A673 (cell line): ENCODE measurements at regions not wholly inside any gene's neighbourhood (a gene's known extent, or its start where the extent isn't known, plus 50 kb on each side); places are given as distances from the start of the nearest gene placed in this dataset.

Experiments used
- BruUV-seq: library from RNA; stranded (reverse); fragments of 400-500 nt; replicated peaks from 2 replicates; lab custom pipeline; 2021; lab: Mats Ljungman, UMichigan
- CTCF ChIA-PET: fragments of 300-600 bp; sonication (Branson Sonifier 250); formaldehyde crosslinking; loops from one replicate; lab custom pipeline; 2022; ENCODE audit warnings: antibody characterized with exemption; lab: Charles Lee
- POLR2A ChIA-PET: fragments of 300-600 bp; sonication (Branson Sonifier 250); formaldehyde crosslinking; loops from one replicate; lab custom pipeline; 2022; ENCODE audit warnings: antibody characterized with exemption; ENCODE audit not compliant: low non-redundant PET; lab: Charles Lee
- DNase-seq: peaks from one replicate; pipeline ENCODE4 v3.0.0-alpha.2; 2015; ENCODE audit warnings: low spot score
- H3K27ac ChIP-seq: fragments of 200-600 bp; sonication (generic); 2 replicates; pipeline ENCODE4 v1.5.1; 2016; ENCODE audit warnings: mixed run types, low read depth, mild to moderate bottlenecking, mixed read lengths, antibody characterized with exemption, low read length; ENCODE audit not compliant: poor library complexity, severe bottlenecking
- H3K27me3 ChIP-seq: fragments of 200-600 bp; sonication (generic); replicated peaks from 2 replicates; pipeline ENCODE4 v1.6.1; 2017; ENCODE audit warnings: mixed run types, low read depth, mild to moderate bottlenecking, mixed read lengths, antibody characterized with exemption, low read length; ENCODE audit not compliant: insufficient read depth, poor library complexity
- H3K36me3 ChIP-seq: fragments of 200-600 bp; sonication (generic); 2 replicates; pipeline ENCODE4 v1.6.1; 2016; ENCODE audit warnings: mixed run types, mild to moderate bottlenecking, mixed read lengths, antibody characterized with exemption, low read length; ENCODE audit not compliant: insufficient read depth, poor library complexity, severe bottlenecking
- H3K4me1 ChIP-seq: fragments of 200-600 bp; sonication (generic); 2 replicates; pipeline ENCODE4 v1.6.1; 2017; ENCODE audit warnings: mixed run types, mild to moderate bottlenecking, mixed read lengths, antibody characterized with exemption, low read length; ENCODE audit not compliant: insufficient read depth, poor library complexity, severe bottlenecking
- H3K4me3 ChIP-seq: fragments of 200-600 bp; sonication (generic); 2 replicates; pipeline ENCODE4 v1.5.1; 2016; ENCODE audit warnings: low read depth, mixed run types, mild to moderate bottlenecking, mixed read lengths, low read length; ENCODE audit not compliant: poor library complexity, severe bottlenecking
- H3K9me3 ChIP-seq: fragments of 200-600 bp; sonication (generic); 2 replicates; pipeline ENCODE4 v1.6.1; 2016; ENCODE audit warnings: mixed run types, low read depth, mild to moderate bottlenecking, mixed read lengths, antibody characterized with exemption, low read length; ENCODE audit not compliant: poor library complexity, severe bottlenecking
- EZH2 ChIP-seq: fragments of 200-600 bp; sonication (generic); IDR thresholded peaks from 2 replicates; pipeline ENCODE4 v1.6.1; 2017; ENCODE audit warnings: borderline replicate concordance, low read depth, mild to moderate bottlenecking, mixed read lengths, antibody characterized with exemption, low read length; ENCODE audit not compliant: poor library complexity, severe bottlenecking
- intact Hi-C: fragments of 100-400 bp; cut with micrococcal nuclease; formaldehyde crosslinking; loops from one replicate; pipeline ENCODE4 v1.10.0; 2022; ENCODE audit not compliant: unreplicated experiment
- TF ChIP-seq, protein P1 (sequence below): fragments of 300-800, 200-600 bp; sonication (generic); conservative IDR thresholded peaks from 2 replicates; pipeline ENCODE4 v1.5.1; 2017; ENCODE audit warnings: low read depth, mild to moderate bottlenecking, antibody characterized with exemption, low read length, moderate library complexity, mixed read lengths

DNA sequence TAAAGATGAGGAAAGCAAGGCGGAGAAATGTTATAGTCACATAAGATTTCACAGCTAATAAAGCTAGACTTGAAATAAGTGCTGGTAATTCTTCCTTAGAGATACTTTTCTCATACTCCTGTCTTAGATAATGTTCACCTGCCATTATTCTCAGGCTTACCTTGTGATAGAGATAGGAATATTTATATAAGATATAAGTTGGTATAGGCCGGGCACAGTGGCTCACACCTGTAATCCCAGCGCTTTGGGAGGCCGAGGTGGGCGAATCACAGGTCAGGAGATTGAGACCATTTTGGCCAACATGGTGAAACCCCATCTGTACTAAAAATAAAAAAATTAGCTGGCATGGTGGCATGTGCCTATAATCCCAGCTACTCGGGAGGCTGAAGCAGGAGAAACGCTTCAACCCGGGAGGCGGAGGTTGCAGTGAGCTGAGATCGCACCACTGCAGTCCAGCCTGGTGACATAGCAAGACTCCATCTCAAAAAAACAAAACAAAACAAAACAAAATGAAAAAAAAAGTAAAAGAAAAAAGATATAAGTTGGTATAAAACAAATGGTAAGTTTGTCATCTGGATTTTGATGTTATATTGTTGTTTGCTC lies 1918.4 kb downstream of the MAT2B start:
- no peak overlapping the region for H3K4me3 ChIP-seq
- intact Hi-C loops, result no loop called here
- POLR2A ChIA-PET, result no interaction called here
- no TSS peak for BruUV-seq
- DNase-seq, result no peak
- H3K4me1 ChIP-seq, result no peaks in the 10 kb centered on the region
- H3K27me3 ChIP-seq, result peaks cover 14% of the 10 kb centered on the region
- H3K27ac ChIP-seq, result no peak overlapping the region
- H3K36me3 ChIP-seq, result no peaks in the 10 kb centered on the region
- TF ChIP-seq EZH2, result no peak
- TF ChIP-seq, protein P1, sequence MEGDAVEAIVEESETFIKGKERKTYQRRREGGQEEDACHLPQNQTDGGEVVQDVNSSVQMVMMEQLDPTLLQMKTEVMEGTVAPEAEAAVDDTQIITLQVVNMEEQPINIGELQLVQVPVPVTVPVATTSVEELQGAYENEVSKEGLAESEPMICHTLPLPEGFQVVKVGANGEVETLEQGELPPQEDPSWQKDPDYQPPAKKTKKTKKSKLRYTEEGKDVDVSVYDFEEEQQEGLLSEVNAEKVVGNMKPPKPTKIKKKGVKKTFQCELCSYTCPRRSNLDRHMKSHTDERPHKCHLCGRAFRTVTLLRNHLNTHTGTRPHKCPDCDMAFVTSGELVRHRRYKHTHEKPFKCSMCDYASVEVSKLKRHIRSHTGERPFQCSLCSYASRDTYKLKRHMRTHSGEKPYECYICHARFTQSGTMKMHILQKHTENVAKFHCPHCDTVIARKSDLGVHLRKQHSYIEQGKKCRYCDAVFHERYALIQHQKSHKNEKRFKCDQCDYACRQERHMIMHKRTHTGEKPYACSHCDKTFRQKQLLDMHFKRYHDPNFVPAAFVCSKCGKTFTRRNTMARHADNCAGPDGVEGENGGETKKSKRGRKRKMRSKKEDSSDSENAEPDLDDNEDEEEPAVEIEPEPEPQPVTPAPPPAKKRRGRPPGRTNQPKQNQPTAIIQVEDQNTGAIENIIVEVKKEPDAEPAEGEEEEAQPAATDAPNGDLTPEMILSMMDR, result no peak
- CTCF ChIA-PET, result no interaction called here
- H3K9me3 ChIP-seq, result no peaks in the 10 kb centered on the region

DNA sequence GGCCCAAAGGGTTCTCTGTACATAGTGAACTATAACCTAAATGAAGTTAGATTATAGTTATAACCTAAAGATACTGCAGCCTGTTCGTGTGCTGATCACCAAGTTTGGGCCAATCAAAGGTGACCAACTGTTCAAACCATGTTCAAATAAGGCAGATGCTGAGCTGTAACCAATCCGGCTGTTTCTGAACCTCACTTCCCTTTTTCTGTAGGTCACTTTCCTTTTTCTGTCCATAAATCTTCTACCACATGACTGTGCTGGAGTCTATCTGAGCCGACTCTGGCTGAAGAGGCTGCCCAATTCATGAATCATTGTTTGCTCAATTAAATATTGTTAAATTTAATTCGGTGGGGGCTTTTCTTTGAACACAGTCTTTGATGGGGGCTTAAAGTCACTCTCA lies 1920.2 kb downstream of the MAT2B start:
- H3K36me3 ChIP-seq, result no peaks in the 10 kb centered on the region
- no TSS peak for BruUV-seq
- DNase-seq, result no peak
- no peak for TF ChIP-seq EZH2
- TF ChIP-seq, protein P1, result no peak
- H3K27me3 ChIP-seq, result peaks cover 17% of the 10 kb centered on the region
- POLR2A ChIA-PET, result no interaction called here
- no peak overlapping the region for H3K27ac ChIP-seq
- intact Hi-C loops, result no loop called here
- H3K4me3 ChIP-seq, result no peak overlapping the region
- H3K4me1 ChIP-seq, result no peaks in the 10 kb centered on the region
- CTCF ChIA-PET, result no interaction called here
- no peaks in the 10 kb centered on the region for H3K9me3 ChIP-seq

DNA sequence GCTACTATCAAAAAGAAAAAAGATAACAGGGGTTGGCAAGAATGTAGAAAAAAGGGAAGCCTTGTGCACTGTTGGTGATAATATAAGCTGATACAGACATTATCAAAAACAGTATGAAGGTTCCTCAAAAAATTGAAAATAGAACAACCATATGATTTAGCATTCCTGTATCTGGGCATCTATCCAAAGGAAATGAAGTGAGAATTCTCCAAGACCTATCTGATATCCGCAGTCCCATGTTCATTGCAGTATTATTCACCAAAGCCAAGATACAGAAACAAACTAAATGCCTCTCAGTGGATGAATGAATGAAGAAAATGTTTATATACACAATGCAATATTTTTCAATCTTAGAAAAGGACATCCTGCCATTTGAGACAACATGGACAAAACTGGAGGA lies 1943.3 kb downstream of the MAT2B start:
- TF ChIP-seq, protein P1, result no peak
- TF ChIP-seq EZH2, result no peak
- no peak for DNase-seq
- CTCF ChIA-PET, result no interaction called here
- Histone ChIP-seq H3K27me3 (peaks cover 15% of the 10 kb centered on the region), H3K36me3 (no peaks in the 10 kb centered on the region), H3K27ac (no peak overlapping the region), H3K9me3 (no peaks in the 10 kb centered on the region), H3K4me1 (no peaks in the 10 kb centered on the region), H3K4me3 (no peak overlapping the region)
- BruUV-seq, result no TSS peak
- intact Hi-C loops, result no loop called here
- POLR2A ChIA-PET, result no interaction called here
